HG03558 (cell line): ENCODE measurements at regions not wholly inside any gene's neighbourhood (a gene's known extent, or its start where the extent isn't known, plus 50 kb on each side); places are given as distances from the start of the nearest gene placed in this dataset.

Experiments used
- ATAC-seq: cut with Tn5 transposase; IDR thresholded peaks from one replicate; pipeline ENCODE4 v1.9.1; 2021; ENCODE audit warnings: moderate number of reproducible peaks; ENCODE audit not compliant: unreplicated experiment; ENCODE audit errors: extremely low read depth

DNA sequence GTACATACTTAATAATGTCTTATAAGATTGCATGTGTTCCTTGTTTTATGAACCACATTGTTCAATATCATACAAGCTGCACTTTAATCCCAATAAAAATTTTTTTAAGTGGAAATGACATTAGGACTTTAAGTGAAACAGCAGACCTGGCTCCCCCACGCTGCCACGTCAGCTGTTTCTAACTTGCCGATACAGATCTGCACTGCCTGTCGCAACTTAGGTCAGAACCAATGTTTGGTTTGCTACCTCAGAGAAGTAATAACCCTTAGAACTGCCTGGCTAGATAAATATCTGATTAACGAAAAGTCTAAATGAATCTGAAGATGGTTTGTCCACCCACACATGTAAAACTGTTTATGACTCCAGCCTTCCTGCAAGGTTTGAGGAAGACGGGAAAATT is 327.5 kb upstream of the DACH1 start:
- no peak for ATAC-seq

DNA sequence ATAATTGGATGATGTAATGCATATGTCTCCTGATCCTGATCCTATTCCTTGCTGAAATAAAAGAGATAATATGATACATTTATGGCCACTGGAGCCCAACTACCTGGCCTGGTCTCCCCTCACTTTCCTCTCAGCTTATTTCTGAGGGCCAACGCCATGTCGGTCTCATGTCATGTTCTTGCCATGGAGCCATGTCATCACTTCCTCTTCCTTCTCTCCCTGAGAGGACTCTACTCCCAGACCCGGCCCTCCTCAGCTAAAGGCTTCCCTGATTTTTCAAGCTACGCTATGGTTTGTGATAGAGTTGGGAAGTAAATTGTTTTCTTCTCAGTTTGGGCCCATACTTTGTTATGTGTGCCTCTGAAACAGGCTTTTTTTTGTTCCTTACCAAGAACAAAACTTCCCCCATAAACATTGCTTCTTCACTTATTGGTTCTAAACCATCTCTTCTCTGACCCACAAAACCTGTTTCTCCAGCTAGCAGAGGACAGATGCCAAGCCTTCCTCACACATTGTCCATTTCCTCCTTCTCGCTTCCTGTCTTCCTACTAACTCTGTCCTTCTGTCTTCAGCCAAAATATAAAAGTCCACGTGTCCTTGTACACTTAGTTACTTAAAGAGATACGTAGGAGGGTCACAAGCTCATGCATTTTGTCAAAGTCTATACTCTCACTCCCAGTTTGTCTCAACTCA is 319.9 kb upstream of the DACH1 start:
- no peak for ATAC-seq

DNA sequence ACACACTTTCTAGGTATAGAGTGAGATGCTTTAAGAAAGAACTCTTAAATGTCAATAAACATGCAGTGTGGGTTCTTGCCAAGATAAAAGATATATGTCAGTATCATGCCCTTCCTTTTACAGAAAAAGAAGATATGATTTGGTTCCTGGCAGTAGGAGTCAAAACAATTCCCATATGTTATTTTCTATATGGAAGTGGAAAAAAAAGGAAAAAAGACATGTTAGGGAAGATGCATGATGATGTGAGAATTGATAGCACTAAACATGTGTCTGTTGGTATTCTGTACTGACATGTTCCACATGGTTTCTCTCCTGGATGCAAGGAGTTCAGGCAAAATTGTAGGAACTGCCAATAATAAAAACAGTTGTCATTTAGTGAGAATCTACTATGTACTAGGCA is 318.8 kb upstream of the DACH1 start:
- no peak for ATAC-seq

DNA sequence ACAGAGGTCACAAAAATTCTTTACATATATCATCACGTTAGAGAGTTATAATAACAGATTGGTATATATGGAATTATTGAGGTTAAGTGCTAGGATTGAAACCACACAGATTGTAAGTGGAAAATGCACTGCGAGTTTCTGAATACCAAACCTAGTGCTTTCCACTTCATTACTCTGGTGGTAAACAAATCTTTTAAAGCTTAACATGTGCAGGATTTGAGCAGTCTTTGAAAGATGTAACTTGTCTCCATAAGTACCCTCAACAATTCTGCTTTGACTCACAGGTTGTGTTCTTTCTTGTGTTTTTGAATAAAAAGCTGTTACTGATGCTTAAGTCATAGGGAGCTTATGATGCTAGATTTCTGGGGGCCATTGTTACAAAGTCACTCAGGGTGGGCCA is 314.7 kb upstream of the DACH1 start:
- no peak for ATAC-seq

DNA sequence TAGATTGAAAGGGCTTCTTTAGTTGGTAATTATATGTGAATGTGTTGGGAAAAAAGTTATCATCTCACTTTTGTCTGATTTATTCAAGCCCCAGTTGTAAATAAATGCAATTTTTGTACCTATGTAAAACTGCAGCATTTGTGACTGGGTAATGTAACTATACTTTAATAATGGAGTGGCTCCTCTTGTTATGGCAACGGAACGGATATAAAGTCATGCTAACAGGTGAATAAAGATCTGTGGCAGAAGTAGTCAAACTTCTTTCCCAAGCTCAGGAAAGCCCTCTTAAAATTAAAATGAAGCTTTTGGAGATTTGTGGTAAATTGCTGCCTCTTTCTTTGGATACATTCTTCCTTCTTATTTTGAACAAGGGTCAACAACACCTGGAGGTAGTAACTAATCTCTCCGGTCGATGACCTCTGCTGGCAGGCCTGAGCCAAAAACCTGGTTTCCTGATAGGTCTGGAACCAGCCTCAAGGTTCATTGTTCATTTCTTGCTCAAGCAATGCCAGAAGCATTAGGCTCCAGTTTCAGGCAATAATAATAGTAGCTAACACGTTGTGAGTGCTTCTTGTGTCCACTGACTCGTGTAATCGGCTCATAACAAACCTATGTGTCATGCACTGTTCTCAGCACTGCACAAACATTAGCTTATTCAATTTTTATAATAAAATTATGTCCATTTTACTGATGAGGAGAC is 313.4 kb upstream of the DACH1 start:
- no peak for ATAC-seq

DNA sequence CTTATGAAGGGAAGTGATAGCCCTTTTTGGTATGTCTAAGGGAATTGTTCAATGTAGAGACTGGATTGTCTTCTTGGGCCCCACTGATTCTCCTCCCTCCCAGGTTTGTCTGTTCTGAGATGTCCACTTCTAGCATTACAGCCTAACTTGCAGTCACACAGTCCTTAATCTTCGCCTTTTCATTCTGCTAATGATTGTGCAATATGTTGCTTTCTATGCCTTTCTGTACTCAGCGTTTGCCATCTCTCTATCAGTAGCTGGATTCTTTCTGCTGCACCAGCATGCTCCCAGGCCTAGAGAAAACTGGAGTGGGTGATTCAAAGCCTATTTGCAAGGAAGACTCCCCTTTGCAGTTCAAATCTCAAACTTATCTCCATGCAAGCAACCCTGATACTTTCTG is 307.5 kb upstream of the DACH1 start:
- no peak for ATAC-seq

DNA sequence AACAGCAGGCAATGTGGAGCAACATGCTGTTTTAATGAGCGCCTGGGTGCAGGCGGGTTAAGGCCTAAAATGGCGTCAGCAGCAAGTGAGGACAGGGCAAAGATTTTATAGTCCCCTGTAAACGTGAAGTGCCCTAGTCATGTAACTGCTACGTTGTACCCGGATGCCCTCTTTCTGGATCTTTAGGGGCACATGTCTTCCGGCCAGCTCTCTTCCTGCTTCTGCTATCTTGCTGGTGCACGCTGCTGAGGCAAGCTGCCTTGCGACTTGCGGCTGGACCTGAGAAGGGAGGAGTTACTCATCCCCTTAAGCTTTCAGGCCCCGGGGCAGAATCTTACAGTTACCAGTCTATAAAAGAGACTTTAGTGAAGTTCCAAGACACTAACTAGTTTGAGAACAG is 303.6 kb upstream of the DACH1 start:
- no peak for ATAC-seq

DNA sequence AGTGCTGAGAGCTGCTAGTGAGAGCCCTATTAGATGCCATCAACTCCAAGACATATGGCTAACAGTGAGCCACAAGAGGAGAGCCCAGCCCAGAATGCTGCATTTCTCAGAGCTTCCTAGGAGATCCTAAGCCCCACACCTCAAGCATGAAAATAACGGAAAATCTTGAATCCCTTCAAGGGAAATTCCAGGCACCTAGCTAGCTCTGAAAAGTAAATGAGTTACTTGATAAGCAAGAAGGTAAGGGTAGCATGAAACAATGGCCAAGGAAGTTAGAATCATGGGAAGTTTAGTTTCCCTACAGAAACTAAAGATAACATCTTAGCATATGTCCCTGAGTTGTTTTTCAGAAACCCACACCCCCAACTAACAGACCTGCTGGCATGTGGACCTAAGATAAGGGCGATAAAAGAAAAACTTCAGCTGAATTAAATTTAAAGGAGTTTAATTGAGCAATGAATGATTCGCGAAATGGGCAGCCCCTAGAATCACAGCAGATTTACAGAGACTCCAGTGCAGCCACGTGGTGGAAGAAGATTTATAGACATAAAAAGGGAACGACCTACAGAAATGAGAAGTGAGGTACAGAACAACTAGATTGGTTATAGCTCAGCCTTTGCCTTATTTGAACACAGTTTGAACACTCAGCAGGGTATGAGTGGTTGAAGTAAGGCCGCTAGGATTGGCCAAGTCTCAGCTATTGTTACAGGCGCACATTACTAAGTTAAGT is 301.3 kb upstream of the DACH1 start:
- ATAC-seq, result no peak

DNA sequence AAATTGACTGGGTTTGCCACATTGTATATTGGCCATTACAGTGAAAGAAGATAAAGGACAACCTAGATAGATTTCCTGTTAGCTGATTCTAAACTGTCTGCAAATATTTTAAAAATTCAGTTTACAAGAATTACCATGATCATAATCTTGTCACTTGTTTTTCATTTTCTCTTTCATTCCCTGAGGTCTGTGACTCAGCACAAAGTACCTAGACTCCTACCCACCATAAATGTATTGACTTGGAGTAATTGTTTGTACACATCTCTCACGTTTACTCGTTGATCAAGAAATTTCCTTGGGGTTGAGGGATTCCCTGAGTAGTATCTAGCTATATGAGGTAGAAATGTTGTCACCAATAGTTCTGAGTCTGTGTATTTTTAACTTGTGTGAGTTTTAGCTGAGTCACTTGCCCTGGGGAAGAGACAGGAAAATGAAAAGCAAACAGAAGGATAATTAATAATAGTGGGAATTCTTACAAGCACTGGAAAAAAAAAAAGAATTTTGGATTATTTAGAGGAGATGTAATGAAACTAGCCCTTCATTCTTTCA is 299.2 kb upstream of the DACH1 start:
- ATAC-seq, result no peak

DNA sequence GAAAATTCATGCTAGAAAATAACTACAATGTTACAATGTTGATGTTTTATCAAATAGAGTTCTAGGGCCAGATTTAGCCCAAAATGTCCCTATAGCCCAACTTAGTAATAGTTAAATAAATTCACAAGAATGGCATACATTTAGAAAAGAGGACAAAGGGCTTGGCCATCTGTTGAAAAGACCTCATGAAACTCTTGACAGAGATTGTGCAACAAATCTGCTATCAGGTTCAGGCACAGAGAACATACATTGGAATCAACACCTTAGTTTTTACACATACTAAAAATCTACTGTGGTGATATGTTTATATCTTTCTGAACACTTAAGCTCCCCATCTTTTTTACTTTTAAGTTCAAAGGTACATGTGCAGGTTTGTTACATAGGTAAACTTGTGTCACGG is 298.3 kb upstream of the DACH1 start:
- no peak for ATAC-seq

DNA sequence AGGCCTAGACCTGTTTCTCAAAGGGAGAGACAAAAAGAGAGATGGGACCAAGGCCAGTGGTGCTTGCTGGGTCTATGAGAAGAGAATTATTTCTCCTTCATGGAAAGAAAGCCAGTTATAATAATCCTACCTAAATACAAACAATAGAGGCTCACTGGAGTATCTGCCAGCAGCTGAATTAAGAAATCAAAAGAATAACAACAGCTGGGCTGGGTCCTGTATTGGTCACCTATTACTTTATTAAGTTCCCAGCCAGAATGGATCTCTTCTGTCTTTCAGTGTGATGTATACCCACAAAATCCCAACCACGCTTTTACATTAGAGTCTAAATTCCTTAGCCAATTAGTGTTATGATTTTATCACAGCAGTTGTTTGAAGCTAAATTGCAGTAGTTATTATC is 297.8 kb upstream of the DACH1 start:
- ATAC-seq, result no peak

DNA sequence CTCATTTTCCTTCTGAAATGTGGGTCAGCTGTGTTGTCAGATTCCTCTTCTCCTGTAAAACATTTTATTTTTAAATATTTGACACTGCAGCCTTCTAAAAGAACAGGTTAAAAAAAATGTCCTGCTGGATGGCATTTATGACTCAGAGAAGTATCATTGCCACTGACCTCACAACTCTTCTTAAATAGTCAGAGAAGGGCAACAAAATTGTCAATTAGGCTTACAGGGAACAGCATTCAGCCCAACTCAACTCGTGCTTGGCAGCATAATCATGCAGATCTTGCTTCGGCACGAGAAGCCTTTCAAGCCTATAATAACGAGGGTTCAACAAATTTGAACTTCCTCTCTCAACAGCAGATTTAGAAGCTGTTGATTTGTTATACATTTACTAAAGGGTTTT is 296.7 kb upstream of the DACH1 start:
- no peak for ATAC-seq

DNA sequence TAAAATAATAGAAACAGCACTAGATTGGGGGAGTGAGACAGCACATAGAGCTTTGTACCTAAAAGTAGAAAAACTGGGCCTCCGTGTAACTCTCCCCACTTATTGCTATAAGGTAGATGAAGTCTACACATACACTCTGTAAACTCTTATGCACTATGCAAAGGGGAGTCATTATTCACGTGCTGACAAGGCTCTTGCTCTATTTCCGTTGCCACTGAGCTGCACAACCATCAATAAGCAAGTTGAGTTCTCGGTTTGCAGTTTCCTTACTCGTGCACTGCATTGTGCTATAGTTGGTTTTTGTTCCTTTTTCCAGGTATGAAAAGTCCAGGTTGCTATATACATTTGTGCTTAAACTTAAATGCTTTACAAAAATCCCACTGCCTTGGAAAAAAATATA is 294.0 kb upstream of the DACH1 start:
- ATAC-seq, result no peak

DNA sequence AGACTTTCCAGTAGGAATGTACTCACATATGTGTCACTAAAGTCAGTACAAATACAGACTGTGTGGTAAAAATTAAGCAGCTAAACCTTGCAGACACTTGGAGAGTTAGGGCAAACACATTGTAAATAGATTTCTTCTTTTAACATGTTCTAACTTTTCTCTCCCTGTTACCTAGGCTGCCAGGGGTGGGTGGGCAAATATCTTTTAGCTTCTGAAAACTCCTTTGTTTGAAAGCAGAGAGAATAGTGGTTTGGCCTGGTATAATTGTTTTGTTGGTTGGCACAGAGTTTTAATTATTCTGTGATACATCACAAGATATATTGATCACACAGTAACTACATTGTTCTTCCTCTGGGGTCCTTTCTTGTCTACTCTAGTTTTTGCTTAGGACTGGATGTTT is 289.8 kb upstream of the DACH1 start:
- no peak for ATAC-seq

DNA sequence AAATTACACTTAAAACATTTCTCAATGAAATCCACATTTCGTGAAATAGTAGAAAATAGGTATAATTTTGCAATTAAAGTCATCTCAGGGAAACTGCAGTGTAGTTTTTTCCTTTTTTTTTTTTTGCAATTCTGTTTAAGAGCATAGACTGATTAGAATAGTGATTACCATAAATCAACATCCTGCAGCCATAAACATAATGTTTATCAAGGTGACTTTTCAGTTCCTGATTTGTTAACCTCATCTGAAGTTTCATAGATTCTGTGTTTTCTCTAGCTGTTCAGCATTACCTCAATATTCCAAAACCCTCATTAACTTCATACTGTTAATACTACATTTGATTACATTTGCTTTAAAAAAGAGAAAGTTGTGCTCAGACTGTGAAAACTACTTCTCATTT is 286.3 kb upstream of the DACH1 start:
- ATAC-seq, result no peak

DNA sequence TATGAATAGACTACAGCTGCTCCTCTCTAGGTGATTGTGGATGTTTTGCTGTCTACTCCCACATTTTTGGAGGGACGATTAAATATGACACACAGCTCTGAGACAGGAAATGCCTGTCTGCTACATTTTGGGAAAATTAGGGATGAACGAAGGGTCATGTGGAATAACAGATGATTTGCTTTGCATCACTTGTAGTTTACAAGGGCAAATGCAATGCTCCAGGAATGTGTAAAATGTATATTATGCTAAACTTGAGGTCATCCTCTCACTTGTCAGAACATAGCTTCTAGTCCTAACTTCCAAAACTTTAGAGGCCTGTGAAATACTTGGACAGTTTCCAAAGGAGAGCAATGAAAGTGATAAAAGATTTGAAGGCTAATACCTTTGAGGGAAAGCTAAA is 284.2 kb upstream of the DACH1 start:
- no peak for ATAC-seq

DNA sequence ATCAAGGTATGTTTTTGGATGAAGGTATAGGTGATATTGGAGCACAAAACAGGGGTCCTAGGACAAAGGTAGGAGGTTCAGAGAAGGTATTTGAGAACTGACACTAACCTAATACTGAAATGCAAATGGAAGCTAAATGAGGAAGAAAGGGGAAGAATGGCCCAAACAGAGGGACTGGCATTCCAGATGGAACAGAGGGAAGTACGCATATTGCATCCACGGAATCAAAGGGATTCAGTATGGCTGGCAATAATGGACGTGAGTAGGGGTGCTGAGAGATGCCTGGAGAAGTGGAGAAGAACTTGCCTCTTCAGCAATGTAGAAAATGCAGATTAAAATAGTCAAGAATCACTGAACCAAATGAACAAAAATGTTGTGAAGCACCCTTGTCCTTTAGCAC is 283.5 kb upstream of the DACH1 start:
- no peak for ATAC-seq

DNA sequence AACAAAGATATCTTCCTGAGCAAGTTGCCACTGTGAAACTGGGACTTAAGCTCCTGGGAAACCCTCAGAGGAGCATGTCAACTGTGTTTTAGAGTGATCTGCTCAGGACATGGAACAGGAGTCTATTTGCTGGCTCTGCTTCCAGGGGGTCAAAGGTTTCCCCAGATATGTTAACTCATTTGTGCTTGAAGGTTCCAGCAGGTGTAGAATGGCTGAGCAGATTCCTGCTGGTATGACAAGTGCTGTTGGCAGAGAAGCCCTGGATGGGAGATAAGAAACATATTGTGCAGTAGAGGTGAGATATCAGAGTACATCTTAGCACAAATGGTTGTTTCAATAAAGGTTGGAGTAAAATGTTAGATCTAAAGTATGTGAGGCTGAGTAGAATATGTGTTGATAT is 282.7 kb upstream of the DACH1 start:
- ATAC-seq, result no peak

DNA sequence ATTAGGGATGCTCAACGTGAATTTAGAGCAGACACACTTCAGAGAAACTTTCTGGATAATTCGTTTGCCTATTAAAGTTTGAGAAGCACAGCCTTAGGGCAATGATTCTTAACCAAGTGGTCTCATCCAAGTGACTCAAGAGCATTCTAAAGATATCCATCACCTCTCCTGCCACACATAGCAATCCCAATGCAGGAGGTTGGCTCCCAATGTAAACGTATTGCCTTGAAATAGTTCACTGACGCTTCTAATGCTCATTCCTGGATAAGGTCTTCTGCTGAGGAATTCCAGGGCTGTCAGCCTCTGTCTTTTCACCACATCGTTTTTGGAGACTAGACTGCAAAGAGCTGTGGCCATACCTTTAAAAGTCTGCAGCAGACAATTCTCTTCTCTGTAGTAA is 279.8 kb upstream of the DACH1 start:
- ATAC-seq, result no peak

DNA sequence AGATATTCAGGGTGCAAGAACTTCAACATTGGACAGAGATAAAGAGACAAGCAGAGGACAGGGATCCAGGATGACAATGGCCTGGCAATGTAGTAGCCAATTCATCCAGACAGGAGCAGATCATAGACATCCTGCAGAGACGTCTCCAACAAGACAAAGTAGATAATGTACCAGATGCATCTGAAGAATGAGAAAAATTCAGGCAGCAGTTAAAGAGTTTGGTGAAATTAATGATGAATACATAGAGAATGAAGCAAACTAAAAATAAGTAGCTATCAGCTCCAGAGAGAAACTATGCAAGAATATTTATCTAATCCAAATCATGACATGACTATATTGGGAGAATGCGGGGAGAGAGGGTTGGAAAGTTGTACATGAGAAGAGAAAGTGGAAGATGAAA is 278.4 kb upstream of the DACH1 start:
- ATAC-seq, result no peak

DNA sequence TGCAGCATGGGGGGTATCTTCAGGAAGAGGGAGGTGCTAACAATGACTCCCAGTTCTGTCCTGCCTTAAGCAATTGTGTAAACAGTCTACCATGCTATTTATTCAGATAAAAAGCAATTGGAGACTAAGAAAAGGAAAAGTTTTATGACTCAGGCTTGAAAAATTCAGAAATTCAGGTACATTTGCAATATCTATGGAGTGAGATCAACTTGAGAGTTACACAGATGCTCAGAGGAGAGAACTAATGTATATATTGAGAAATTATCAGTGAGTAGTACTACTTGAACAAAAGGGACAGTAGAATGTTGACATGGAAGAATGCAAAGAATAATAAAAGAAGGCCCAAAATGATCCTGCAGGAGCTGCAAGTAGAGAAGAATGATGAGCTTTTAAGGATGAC is 277.6 kb upstream of the DACH1 start:
- ATAC-seq, result no peak
